ENCODE measurements at regions not wholly inside any gene's neighbourhood (a gene's known extent, or its start where the extent isn't known, plus 50 kb on each side); places are given as distances from the start of the nearest gene placed in this dataset.

GRCh38 chr4:104682311-104682710 lies 187.6 kb upstream of the CXXC4 start:
- DNase-seq: no peak

- no peak for DNase-seq
Measured at GRCh38 chr4:104693601-104694201, 199.0 kb upstream of the CXXC4 start.

GRCh38 chr4:104716584-104716983 lies 221.9 kb upstream of the CXXC4 start:
- DNase-seq: no peak

- no peak for DNase-seq
Measured at GRCh38 chr4:104719539-104720230, 225.0 kb upstream of the CXXC4 start.

- no peak for DNase-seq
Measured at GRCh38 chr4:104722467-104722866, 227.8 kb upstream of the CXXC4 start.

DNA sequence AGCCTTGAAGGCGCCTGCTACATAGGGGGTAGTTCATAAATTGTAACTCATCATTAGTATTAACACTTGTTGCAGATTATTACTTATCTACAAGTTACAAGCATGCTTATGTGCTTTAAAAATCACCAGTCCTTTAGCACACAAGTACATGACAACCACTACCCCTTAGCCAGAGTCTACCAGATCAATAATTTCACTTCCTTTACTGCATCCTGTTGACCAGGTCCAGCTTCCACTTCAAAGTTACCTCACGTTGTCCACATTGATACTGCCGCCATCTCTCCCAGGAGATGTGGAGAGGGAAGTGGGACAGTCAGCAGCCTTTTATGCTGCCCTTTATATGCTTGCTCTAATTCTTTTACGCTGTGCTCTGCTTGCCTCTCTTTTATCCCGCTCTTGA lies 231.3 kb upstream of the CXXC4 start:
- no peak for DNase-seq

DNA sequence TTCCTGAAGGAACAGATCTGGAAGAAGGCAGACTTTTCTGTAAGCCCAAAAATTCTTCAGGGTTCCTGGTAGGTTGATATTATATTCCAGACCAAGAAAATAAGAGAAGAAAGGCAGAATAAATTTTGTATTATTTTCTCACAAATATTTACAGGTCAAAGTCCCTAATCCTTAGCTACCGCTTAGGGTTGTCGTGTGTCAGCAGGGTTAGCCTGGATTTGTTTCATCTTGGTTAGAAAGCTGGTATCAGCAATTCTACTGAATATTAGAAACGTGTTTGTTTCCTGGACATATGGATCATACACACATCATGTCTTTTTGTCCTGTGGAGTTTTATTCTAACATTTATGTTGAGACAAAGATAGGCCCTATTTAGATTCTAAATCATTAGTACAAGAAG lies 232.9 kb upstream of the CXXC4 start:
- DNase-seq: no peak

DNA sequence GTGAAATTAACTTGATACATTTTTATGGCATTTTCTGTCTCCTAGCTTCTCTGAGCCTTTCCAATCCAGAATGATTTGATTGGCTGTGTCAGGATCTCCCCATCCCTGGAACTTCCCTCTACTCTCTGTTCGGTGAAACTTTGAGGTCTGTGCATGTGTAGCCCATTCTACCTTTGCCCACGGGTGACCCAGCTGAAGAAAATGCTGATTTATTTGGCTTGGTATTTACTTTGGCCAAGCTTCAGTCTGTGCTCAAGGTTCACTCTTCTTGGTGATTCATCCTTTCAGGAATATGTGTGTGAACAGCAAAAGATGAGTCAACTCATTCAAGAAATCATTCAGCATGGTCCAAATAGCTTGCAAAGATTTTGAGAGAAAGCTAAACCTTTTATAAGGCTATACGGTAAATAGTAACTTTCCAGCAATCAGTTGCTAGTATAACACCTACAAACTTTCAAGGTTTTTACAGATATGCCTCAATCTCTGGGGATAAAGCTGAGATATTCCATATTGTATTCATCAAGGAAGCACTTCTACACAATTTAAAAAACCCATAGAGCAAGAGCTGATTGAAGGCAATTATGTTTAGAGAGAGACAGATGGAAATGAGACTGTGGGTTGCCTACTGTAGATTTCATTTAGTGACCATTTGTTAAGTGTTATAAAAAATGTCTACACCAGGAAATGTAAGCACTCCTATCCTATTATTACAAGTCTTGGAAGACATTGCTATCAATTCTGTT lies 233.9 kb upstream of the CXXC4 start:
- DNase-seq: peak; percentile 95

- DNase-seq: no peak
Measured at GRCh38 chr4:104732766-104733165, 238.1 kb upstream of the CXXC4 start.

GRCh38 chr4:104735174-104735573 lies 240.5 kb upstream of the CXXC4 start:
- DNase-seq: no peak

- no peak for DNase-seq
Measured at GRCh38 chr4:104740161-104740560, 245.5 kb upstream of the CXXC4 start.

- DNase-seq: no peak
Measured at GRCh38 chr4:104743215-104743653, 248.5 kb upstream of the CXXC4 start.

DNA sequence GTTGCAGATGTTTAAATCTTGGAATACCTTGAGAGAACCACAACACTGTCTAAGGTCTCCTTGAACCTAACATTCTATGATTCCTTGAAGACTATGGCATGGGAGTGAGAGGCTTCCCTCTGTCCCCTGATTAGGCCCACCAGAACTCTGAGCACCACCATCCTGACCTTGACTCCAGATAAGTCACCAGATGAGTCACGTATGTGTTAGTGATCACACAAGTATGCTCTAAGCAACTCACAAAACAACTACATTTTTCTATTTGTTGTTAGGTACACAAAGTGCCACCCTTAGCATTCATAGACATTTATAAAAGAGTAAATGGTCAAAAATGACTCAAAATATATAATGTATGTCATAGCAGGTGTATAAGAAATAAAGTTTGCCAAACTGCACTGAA lies 252.9 kb upstream of the CXXC4 start:
- no peak for DNase-seq

DNA sequence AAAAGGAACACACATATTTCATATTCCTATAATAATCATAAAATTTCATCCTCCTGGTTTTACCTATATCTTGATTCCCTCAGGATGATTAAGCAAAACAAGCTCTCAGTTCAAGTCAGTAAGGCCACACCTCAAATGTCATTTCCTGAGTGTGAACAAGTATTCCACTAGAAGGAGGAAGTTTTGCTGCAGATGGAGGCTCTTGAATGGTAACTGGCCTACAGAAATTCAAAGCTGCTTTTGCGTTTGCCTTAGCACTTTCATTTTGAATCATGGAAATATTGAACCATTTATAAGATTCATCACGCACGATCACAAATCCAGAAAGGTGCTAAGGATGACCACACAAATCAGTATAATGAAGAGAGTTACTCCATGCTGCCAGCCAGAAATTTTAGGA lies 254.4 kb upstream of the CXXC4 start:
- no peak for DNase-seq

DNA sequence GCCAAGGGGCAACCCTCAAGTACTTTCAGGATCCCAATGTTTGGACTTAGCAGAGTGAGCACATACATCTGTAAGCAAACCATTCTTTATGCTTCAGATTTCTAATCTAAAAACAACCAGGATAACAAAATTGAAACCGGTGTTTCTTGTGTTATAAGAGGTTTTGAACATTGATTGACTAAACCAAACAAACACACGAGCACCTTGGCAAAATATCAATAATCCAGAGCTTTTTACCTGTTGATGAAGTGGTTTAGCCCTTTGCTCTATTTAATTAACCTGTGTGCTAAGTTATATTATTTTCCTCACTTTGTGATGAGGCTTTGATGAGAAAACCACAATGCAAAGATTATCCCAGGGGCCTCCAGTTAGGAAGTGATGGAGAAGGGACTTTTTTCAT lies 255.3 kb upstream of the CXXC4 start:
- DNase-seq: no peak

DNA sequence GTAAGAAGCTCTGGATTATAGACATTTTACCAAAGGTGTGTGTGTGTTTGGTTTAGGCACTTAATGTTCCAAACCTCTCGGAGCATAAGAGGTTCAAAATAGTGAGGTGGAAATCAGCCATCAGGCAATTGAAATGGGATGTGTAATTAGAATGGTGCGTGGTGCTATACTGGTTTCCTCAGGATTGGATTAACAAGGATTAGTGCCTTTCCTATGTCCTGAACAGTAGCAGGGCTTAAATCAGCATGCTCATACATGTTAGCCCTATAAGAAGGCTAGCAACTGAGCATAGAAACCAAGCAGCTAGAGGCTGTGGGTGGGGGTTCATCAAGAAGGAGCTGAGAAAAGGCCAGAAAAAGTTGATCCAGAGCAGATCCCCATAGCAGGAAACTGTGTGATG lies 256.8 kb upstream of the CXXC4 start:
- DNase-seq: no peak

- DNase-seq: no peak
Measured at GRCh38 chr4:104752337-104752736, 257.6 kb upstream of the CXXC4 start.

DNA sequence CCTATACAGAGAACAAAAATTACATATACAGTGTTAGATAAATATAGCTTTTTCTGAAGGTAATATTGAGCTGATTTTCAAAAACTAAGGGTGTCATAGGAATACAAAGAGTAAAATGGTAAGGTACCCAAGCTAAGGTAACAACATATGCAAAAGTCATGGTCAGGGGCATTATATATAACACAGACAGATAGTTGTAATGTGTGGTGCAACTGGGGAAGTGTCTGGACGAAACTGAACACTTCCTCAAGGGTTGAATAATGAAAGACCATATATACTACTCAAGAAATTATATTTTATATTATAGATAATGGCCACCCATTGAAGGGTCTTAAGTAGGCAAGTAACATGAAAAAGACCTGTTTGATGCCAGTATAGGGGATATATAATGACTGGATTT lies 262.1 kb upstream of the CXXC4 start:
- no peak for DNase-seq

DNA sequence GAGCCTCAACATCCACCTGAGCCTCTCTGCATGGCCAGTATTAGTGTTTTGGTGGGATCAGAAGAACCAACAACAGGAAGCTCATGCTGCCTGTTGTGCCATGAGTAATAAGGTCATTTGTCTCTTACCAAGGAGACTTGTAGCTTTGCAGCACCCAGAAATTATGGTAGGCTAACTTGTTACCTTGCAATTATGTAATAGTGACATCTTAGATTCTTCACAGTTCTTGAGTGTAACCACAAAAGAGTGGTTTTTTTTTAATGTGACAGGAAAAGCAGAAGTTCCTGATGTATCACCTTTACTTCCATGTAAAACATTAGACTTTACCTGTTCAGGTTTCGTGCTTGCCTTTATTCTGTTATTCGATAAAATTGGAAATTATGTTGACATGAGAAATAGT lies 263.9 kb upstream of the CXXC4 start:
- DNase-seq: no peak

DNA sequence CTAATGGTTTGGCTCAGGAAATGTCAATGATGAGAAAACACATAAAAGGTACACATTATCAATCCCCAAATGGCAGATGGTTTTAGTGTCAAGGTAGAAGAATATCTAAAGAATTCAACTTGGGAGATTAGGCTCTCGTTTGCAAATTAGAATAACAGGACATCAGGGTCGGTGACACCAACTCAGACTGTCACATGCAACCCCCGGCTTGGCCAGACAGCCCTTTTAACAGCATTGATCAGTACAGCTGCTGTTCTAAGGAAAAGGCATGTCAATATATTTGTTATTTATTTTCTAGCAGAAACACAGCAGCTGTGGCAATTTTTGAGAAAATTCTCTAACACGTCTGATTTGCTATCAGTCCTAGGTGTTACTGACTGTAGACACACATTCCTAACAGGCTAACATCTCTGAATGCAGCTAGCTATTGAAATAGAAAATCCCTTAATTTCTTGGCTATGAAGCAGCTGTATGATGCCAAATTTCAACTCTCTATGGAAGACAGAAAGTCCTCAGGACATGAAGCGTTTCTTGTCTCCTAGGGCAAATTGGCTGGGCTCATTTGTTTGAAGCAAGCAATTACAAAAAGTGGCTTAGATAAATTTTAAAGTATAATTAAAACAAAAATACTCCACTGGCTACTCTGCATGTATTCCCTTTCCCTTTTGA lies 269.0 kb upstream of the CXXC4 start:
- DNase-seq: no peak

DNA sequence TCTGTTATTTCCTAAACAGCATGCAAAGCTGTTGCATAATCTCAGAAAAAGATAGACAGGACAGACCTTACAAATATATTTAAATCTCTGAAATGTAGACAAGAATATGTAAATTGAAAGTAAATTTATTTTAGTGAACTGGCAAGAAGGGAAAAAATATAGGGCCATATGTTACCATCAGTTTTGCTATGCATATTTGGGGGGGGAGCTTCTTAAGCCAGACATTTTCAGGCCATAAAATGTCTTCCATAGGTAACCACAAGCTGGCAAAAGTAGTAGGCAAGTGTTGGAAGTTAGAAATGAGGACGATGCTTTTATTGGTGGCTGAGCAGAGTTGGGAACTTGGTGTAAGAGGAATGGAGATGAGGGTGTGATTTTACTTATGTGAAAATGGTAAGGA lies 272.0 kb upstream of the CXXC4 start:
- DNase-seq: no peak

- DNase-seq: no peak
Measured at GRCh38 chr4:104772849-104773248, 278.2 kb upstream of the CXXC4 start.

DNA sequence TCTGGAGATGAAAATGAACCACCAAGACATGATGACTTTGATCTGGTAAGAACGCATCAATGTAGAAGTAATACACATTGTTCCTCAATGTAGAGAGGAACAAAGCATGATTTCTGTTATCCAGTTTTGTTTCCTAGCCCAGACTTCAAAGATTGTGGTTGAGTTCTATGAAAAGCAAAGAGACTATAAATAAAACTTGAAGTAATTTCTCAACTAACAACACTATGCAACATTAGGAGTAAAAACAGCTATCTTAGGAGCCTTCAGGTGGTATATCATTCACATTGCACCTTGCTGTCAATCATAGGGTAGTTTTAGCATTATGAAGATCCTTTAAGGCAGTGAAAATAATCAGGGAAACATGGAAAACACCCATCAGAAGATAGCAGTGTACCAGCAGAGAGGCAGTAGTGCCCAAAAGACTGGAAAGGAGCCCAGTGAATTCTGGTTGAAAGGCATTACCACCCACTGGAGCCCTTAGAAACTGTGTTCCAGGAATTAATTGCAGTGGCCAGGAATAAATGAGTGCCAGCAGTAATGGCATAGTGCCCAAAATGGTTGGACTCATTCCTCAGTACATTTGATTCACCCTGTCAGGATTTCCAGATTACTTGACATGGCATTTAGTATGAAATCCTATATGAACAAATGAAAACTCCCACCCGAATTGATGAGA lies 300.7 kb upstream of the CXXC4 start:
- DNase-seq: no peak

Data from kidney glomerular epithelial cell (primary cell).